ENCODE measurements at regions not wholly inside any gene's neighbourhood (a gene's known extent, or its start where the extent isn't known, plus 50 kb on each side); places are given as distances from the start of the nearest gene placed in this dataset.

GRCh38 chr13:100838387-100838786, 163.8 kb upstream of the TMTC4 start (continued):
- TF ChIP-seq ZBTB11 (CRISPR knock-in tag; IDR thresholded peaks at IDR 0.05) (no peak), BACH1 (tag; IDR thresholded peaks at IDR 0.05) (no peak), POLR2G (IDR thresholded peaks at IDR 0.05; ENCODE audit: low read depth, low read length) (no peak), NUFIP1 (IDR thresholded peaks at IDR 0.05; ENCODE audit: partially characterized antibody) (no peak), ZNF24 (IDR thresholded peaks at IDR 0.05) (no peak)

DNA sequence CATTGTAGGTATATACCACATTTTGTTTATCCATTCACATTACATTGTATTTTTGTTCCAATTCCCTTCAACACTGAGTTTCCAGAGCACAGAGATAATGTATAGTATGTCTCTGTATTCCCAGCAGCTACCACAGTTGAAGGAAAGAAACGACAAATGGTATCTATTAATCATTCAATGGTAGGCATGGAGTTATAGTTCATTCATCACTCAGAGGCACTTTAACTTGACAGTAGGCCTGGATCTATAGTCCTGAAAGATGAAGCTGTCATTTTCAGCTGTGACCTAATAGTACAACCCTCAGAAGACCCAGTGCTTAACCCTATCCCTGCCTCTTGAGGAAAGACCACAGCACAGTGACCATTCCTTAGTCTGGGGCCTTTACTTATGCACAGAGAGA, 163.0 kb upstream of the TMTC4 start:
- H3K36me3 ChIP-seq (ENCODE audit: control insufficient read depth, insufficient read depth, low read length): no peaks in the 10 kb centered on the region
- no peak overlapping the region for H3K27ac ChIP-seq (ENCODE audit: extremely low read depth, low read depth, low read length)
- in situ Hi-C loops (cut with MboI): no loop called here
- no TSS peak for BruUV-seq (replicated peaks)
- no peak overlapping the region for H3K9ac ChIP-seq (ENCODE audit: insufficient read depth in 1 of 2, low read depth in 2 of 2, low read length in 2 of 2)
- H4K20me1 ChIP-seq (replicated peaks; ENCODE audit: control insufficient read depth, insufficient read depth, low read length): no peaks in the 10 kb centered on the region
- no peaks in the 10 kb centered on the region for H3K27me3 ChIP-seq (ENCODE audit: control insufficient read depth in 2 of 2, insufficient read depth in 2 of 2, low read length in 2 of 2)
- no peaks in the 10 kb centered on the region for H3K9me1 ChIP-seq (ENCODE audit: control insufficient read depth, insufficient read depth, low read length)
- no peaks in the 10 kb centered on the region for H3K4me1 ChIP-seq (replicated peaks in 1 of 2; ENCODE audit: control insufficient read depth in 2 of 2, insufficient read depth in 2 of 2, low read length in 2 of 2)
- WGBS (ENCODE audit: insufficient coverage, low coverage, missing lambda C conversion rate): 0% methylated on average over 1 of the region's 1 CpG
- no peaks in the 10 kb centered on the region for H3K79me2 ChIP-seq (ENCODE audit: control insufficient read depth, insufficient read depth, low read length)
- no peaks in the 10 kb centered on the region for H3K9me3 ChIP-seq (replicated peaks; ENCODE audit: control insufficient read depth, insufficient read depth, low read depth, low read length)
- ATAC-seq (no peak), FAIRE-seq (no peak), DNase-seq (ENCODE audit: extremely low read depth in 1 of 4, low spot score in 3 of 4) (no peak)
- ChIA-PET CTCF (ENCODE audit: low intra/inter-chr PET ratio) (no interaction called here), POLR2A (interaction anchor here (0.5 kb wide), 1 partner anchor 32 kb away, joined by 3 read pairs; no protein-coding TSS in a partner anchor)
- TF ChIP-seq RBM22 (IDR thresholded peaks at IDR 0.05; ENCODE audit: low read depth, low read length, poor library complexity, severe bottlenecking): no peak
- TF ChIP-seq ZNF282 (CRISPR knock-in tag; IDR thresholded peaks at IDR 0.05): no peak
- no peak for TF ChIP-seq NFIC (IDR thresholded peaks at IDR 0.05)
- TF ChIP-seq TAL1 (IDR thresholded peaks at IDR 0.05): no peak
- TF ChIP-seq, protein P1, sequence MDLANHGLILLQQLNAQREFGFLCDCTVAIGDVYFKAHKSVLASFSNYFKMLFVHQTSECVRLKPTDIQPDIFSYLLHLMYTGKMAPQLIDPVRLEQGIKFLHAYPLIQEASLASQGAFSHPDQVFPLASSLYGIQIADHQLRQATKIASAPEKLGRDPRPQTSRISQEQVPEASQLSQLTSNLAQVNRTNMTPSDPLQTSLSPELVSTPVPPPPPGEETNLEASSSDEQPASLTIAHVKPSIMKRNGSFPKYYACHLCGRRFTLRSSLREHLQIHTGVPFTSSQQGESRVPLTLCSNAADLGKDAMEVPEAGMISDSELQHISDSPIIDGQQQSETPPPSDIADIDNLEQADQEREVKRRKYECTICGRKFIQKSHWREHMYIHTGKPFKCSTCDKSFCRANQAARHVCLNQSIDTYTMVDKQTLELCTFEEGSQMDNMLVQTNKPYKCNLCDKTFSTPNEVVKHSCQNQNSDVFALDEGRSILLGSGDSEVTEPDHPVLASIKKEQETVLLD (IDR thresholded peaks at IDR 0.05): no peak
- TF ChIP-seq ZNF431 (CRISPR knock-in tag; IDR thresholded peaks at IDR 0.05): no peak
- no peak for TF ChIP-seq HDAC8 (tag; IDR thresholded peaks at IDR 0.05)
- no peak for TF ChIP-seq YBX1 (IDR thresholded peaks at IDR 0.05)
- TF ChIP-seq ADNP (tag; IDR thresholded peaks at IDR 0.05): no peak
- no peak overlapping the region for H3K4me3 ChIP-seq
- intact Hi-C loops (cut with micrococcal nuclease): no loop called here
- H3K4me2 ChIP-seq (ENCODE audit: insufficient read depth, low read length): no peak overlapping the region
- H2AFZ ChIP-seq (ENCODE audit: low read depth, low read length): no peak overlapping the region
